ENCODE measurements at regions not wholly inside any gene's neighbourhood (a gene's known extent, or its start where the extent isn't known, plus 50 kb on each side); places are given as distances from the start of the nearest gene placed in this dataset.
A peak's percentile ranks its signal among the peaks of the same experiment; 100 is the strongest.

- H3K4me3 ChIP-seq (replicated peaks in 1 of 2; ENCODE audit: low read depth in 1 of 2, low read length in 2 of 2) = no peak overlapping the region
- H3K79me2 ChIP-seq (ENCODE audit: insufficient read depth, low read length) = no peaks in the 10 kb centered on the region
- no peaks in the 10 kb centered on the region for H3K4me1 ChIP-seq (ENCODE audit: control insufficient read depth in 1 of 2, insufficient read depth in 2 of 2, low read length in 2 of 2)
- POLR2A ChIA-PET = no interaction called here
- no TSS peak for BruUV-seq (replicated peaks)
- H3K36me3 ChIP-seq (ENCODE audit: control insufficient read depth in 1 of 2, insufficient read depth in 2 of 2, low read length in 2 of 2) = no peaks in the 10 kb centered on the region
- no peaks in the 10 kb centered on the region for H3K9me3 ChIP-seq (ENCODE audit: control insufficient read depth in 1 of 2, insufficient read depth in 1 of 2, low read depth in 1 of 2, low read length in 2 of 2)
- no peaks in the 10 kb centered on the region for H3K27me3 ChIP-seq (ENCODE audit: insufficient read depth, low read length)
- TF ChIP-seq ZNF274 (IDR thresholded peaks at IDR 0.05; ENCODE audit: low read depth, low read length) = no peak
- TF ChIP-seq ELF1 (IDR thresholded peaks at IDR 0.05; ENCODE audit: borderline replicate concordance, low read depth) = no peak
- TF ChIP-seq POLR2A (IDR thresholded peaks at IDR 0.05; ENCODE audit: borderline replicate concordance, extremely low read depth, insufficient read depth, insufficient read length) = no peak
- TF ChIP-seq MAX (IDR thresholded peaks at IDR 0.05) = no peak
- no peak for TF ChIP-seq EZH2phosphoT487 (IDR thresholded peaks at IDR 0.05; ENCODE audit: borderline replicate concordance)
- no peak for TF ChIP-seq SP1 (IDR thresholded peaks at IDR 0.05; ENCODE audit: low read depth)
- no peak for TF ChIP-seq CBX3 (IDR thresholded peaks at IDR 0.05; ENCODE audit: low read depth)
- TF ChIP-seq, protein P1, sequence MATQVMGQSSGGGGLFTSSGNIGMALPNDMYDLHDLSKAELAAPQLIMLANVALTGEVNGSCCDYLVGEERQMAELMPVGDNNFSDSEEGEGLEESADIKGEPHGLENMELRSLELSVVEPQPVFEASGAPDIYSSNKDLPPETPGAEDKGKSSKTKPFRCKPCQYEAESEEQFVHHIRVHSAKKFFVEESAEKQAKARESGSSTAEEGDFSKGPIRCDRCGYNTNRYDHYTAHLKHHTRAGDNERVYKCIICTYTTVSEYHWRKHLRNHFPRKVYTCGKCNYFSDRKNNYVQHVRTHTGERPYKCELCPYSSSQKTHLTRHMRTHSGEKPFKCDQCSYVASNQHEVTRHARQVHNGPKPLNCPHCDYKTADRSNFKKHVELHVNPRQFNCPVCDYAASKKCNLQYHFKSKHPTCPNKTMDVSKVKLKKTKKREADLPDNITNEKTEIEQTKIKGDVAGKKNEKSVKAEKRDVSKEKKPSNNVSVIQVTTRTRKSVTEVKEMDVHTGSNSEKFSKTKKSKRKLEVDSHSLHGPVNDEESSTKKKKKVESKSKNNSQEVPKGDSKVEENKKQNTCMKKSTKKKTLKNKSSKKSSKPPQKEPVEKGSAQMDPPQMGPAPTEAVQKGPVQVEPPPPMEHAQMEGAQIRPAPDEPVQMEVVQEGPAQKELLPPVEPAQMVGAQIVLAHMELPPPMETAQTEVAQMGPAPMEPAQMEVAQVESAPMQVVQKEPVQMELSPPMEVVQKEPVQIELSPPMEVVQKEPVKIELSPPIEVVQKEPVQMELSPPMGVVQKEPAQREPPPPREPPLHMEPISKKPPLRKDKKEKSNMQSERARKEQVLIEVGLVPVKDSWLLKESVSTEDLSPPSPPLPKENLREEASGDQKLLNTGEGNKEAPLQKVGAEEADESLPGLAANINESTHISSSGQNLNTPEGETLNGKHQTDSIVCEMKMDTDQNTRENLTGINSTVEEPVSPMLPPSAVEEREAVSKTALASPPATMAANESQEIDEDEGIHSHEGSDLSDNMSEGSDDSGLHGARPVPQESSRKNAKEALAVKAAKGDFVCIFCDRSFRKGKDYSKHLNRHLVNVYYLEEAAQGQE (IDR thresholded peaks at IDR 0.05; ENCODE audit: low read depth) = no peak
- H3K4me2 ChIP-seq (ENCODE audit: low read length) = no peak overlapping the region
- DNase-seq (ENCODE audit: low read depth, low spot score) = no peak
- CTCF ChIA-PET = no interaction called here
- 0 out of 2 replicates have a peak, but pooled peaks cover 7% of the 10 kb centered on the region for H3K9me2 ChIP-seq (ENCODE audit: insufficient read depth)
- no peaks in the 10 kb centered on the region; the same call in 1 of the 2 replicates for H4K20me1 ChIP-seq (ENCODE audit: insufficient read depth)
- H3K27ac ChIP-seq (ENCODE audit: low read depth, low read length) = no peak overlapping the region
- RAD21 ChIA-PET (ENCODE audit: low non-redundant PET in 1 of 2, low total read pairs in 2 of 2, uncharacterized antibody in 2 of 2, unreplicated experiment in 2 of 2) = no interaction called here
- H3K9ac ChIP-seq (ENCODE audit: low read length) = no peak overlapping the region
- peak overlapping the region; percentile 29 for H2AFZ ChIP-seq (ENCODE audit: low read depth, low read length, poor library complexity, severe bottlenecking)
- intact Hi-C loops (cut with micrococcal nuclease) = no loop called here
- ATAC-seq = no peak
Measured at GRCh38 chr4:132026166-132026565, 1122.9 kb upstream of the PCDH10 start.
